ENCODE measurements at regions not wholly inside any gene's neighbourhood (a gene's known extent, or its start where the extent isn't known, plus 50 kb on each side); places are given as distances from the start of the nearest gene placed in this dataset.

GRCh38 chr3:163943664-163944063 lies 1134.6 kb downstream of the SI start:
- no peak for ATAC-seq (ENCODE audit: low FRiP score in 2 of 2)

GRCh38 chr3:163939926-163940325 lies 1138.4 kb downstream of the SI start:
- no peak for ATAC-seq (ENCODE audit: low FRiP score in 2 of 2)
- DNase-seq, result no peak
- no peaks in the 10 kb centered on the region for H3K9me3 ChIP-seq
- H3K27me3 ChIP-seq, result no peaks in the 10 kb centered on the region
- no peak overlapping the region for H3K4me3 ChIP-seq
- no peak for TF ChIP-seq POLR2A (IDR thresholded peaks at IDR 0.05)
- TF ChIP-seq EP300 (IDR thresholded peaks at IDR 0.05), result no peak
- no peak for TF ChIP-seq CTCF (IDR thresholded peaks at IDR 0.05)
- no peak for TF ChIP-seq POLR2AphosphoS5 (IDR thresholded peaks at IDR 0.05)
- 51 to 71% methylated on average over 3 of the region's 3 CpGs for WGBS, 2 donors
- H3K4me1 ChIP-seq, result no peaks in the 10 kb centered on the region
- no peaks in the 10 kb centered on the region for H3K36me3 ChIP-seq
- no peak overlapping the region for H3K27ac ChIP-seq

More at GRCh38 chr3:163943664-163944063, 1134.6 kb downstream of the SI start:
- Histone ChIP-seq H3K27ac (no peak overlapping the region), H3K27me3 (no peaks in the 10 kb centered on the region), H3K36me3 (no peaks in the 10 kb centered on the region), H3K9me3 (no peaks in the 10 kb centered on the region), H3K4me3 (no peak overlapping the region), H3K4me1 (no peaks in the 10 kb centered on the region)
- 89% methylated on average over 1 of the region's 1 CpG for WGBS, 2 donors
- TF ChIP-seq CTCF (IDR thresholded peaks at IDR 0.05), result no peak
- TF ChIP-seq POLR2A (IDR thresholded peaks at IDR 0.05), result no peak
- no peak for TF ChIP-seq EP300 (IDR thresholded peaks at IDR 0.05)
- no peak for TF ChIP-seq POLR2AphosphoS5 (IDR thresholded peaks at IDR 0.05)
- no peak for DNase-seq

GRCh38 chr3:163936543-163936942 lies 1141.8 kb downstream of the SI start:
- H3K4me1 ChIP-seq, result no peaks in the 10 kb centered on the region
- H3K9me3 ChIP-seq, result no peaks in the 10 kb centered on the region
- no peaks in the 10 kb centered on the region for H3K27me3 ChIP-seq
- no peaks in the 10 kb centered on the region for H3K36me3 ChIP-seq
- no peak overlapping the region for H3K27ac ChIP-seq
- no peak for TF ChIP-seq POLR2A (IDR thresholded peaks at IDR 0.05)
- no peak for TF ChIP-seq CTCF (IDR thresholded peaks at IDR 0.05)
- TF ChIP-seq POLR2AphosphoS5 (IDR thresholded peaks at IDR 0.05), result no peak
- TF ChIP-seq EP300 (IDR thresholded peaks at IDR 0.05), result no peak
- no peak for ATAC-seq (ENCODE audit: low FRiP score in 2 of 2)
- DNase-seq, result no peak
- H3K4me3 ChIP-seq, result no peak overlapping the region
- 47 to 65% methylated on average over 1 of the region's 1 CpG for WGBS, 2 donors

- H3K4me3 ChIP-seq, result no peak overlapping the region
- no peak for DNase-seq
- no peaks in the 10 kb centered on the region for H3K36me3 ChIP-seq
- no peak for ATAC-seq (ENCODE audit: low FRiP score in 2 of 2)
- H3K27me3 ChIP-seq, result no peaks in the 10 kb centered on the region
- H3K9me3 ChIP-seq, result no peaks in the 10 kb centered on the region
- H3K27ac ChIP-seq, result no peak overlapping the region
- TF ChIP-seq CTCF (IDR thresholded peaks at IDR 0.05), result no peak
- no peak for TF ChIP-seq POLR2AphosphoS5 (IDR thresholded peaks at IDR 0.05)
- no peak for TF ChIP-seq POLR2A (IDR thresholded peaks at IDR 0.05)
- no peak for TF ChIP-seq EP300 (IDR thresholded peaks at IDR 0.05)
- H3K4me1 ChIP-seq, result no peaks in the 10 kb centered on the region
- WGBS, 2 donors, result 76 to 90% methylated on average over 3 of the region's 3 CpGs
These were observed 1142.9 kb downstream of the SI start for GRCh38 chr3:163935411-163935810.

GRCh38 chr3:163929069-163929652 lies 1149.1 kb downstream of the SI start:
- Histone ChIP-seq H3K4me3 (no peak overlapping the region), H3K27ac (no peak overlapping the region), H3K27me3 (no peaks in the 10 kb centered on the region), H3K4me1 (no peaks in the 10 kb centered on the region), H3K9me3 (no peaks in the 10 kb centered on the region), H3K36me3 (no peaks in the 10 kb centered on the region)
- no peak for DNase-seq
- WGBS, 2 donors, result 67 to 81% methylated on average over 2 of the region's 2 CpGs
- TF ChIP-seq POLR2AphosphoS5 (IDR thresholded peaks at IDR 0.05) (no peak), CTCF (IDR thresholded peaks at IDR 0.05) (no peak), POLR2A (IDR thresholded peaks at IDR 0.05) (no peak), EP300 (IDR thresholded peaks at IDR 0.05) (no peak)
- ATAC-seq (ENCODE audit: low FRiP score in 2 of 2), result no peak
